ENCODE measurements at regions not wholly inside any gene's neighbourhood (a gene's known extent, or its start where the extent isn't known, plus 50 kb on each side); places are given as distances from the start of the nearest gene placed in this dataset.

DNA sequence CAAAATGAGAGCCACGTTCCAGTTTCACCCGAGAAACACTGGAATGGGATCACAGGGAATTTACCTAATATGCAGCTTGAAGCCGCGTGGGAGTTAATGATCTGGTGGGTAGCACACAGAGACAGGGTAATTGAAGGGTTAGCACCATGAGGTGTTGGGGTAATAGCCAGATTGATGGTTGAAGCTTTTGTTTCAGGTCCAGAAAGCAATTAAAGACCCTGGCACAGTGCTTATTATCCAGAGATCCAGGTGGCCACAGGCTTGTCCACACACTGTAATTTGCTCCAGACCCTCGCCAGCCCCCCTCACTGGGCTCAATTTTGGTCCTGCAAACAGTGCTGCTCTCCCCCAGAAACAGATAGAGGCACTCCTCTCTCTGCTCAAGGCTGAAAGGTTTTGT, 282.5 kb upstream of the ISX start:
- TF ChIP-seq CTCF (IDR thresholded peaks at IDR 0.05) (no peak), POLR2A (IDR thresholded peaks at IDR 0.05) (no peak)

Data from body of pancreas (tissue), 4 donors.